Amygdala (tissue), 56 donors: ENCODE measurements at regions not wholly inside any gene's neighbourhood (a gene's known extent, or its start where the extent isn't known, plus 50 kb on each side); places are given as distances from the start of the nearest gene placed in this dataset.

Experiments used
- DNase-seq, 56 donors: peaks; one replicate each; lab custom pipeline; 2025; lab: John Stamatoyannopoulos, UW

- DNase-seq = no peak
These were observed 109.5 kb downstream of the SNX5 start for GRCh38 chr20:17859002-17859615.

DNA sequence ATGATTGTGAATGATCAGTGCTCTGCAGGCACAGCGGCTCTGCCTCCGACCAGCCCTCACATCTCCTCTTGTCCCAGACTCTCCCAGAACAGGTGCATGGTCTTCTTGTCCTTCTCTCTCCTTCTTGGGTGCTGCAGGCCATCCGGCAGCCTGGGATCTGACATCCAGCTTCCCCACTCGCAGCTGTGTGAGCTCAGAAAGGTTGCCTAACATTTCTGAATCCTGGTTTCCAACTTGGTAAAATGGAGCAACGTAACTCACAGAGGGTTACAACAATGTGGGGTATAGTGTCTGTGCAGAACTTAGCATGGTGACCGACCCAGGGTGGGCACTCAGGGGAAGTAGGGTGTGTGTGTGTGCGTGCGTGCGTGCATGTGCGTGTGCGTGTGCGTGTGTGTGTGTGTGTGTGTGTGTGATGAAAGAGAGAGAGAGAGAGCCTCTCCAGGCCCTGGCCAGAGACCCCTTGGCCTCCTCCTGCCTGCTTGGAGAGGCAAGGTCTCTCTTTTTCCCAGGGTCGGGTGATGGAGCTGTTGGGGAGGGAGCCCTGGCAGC is 110.1 kb downstream of the SNX5 start:
- DNase-seq = no peak

- no peak for DNase-seq
These were observed 110.8 kb downstream of the SNX5 start for GRCh38 chr20:17857639-17858449.

DNA sequence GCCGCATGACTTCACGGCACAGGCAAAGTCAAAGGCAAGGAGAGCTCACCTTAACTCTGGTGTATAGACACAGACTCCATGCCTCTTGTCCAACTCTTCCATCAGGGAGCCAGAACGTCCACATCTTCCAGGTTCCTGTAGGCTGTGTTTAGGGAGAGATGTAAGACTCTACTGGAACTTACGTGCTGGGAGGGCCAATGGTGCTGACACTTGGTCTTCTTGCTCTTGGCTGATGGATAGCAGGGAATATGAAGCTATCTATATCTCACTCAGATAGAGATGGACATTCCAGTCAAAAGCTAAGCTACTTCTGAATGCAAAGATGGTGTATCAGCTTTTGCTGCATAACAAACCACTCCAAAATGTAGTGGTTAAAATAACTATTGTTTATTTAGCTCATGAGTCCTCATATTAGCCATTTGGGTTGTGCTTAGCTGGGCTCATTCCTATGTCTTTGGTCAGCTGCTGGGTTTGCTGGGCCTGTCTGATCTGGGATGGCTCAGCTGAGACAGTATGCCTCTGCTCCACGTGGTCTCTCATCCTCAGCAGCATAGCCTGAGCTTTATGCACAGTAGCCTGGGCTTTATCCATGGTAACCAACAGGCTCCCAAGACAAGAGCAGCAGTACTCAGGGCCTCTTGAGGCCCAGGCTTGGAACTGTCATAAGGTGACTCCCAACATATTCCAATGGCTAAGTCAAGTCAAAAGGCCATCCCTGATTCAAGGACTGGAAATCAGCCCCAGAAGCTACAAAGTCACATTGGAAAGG is 111.6 kb downstream of the SNX5 start:
- DNase-seq = no peak

DNA sequence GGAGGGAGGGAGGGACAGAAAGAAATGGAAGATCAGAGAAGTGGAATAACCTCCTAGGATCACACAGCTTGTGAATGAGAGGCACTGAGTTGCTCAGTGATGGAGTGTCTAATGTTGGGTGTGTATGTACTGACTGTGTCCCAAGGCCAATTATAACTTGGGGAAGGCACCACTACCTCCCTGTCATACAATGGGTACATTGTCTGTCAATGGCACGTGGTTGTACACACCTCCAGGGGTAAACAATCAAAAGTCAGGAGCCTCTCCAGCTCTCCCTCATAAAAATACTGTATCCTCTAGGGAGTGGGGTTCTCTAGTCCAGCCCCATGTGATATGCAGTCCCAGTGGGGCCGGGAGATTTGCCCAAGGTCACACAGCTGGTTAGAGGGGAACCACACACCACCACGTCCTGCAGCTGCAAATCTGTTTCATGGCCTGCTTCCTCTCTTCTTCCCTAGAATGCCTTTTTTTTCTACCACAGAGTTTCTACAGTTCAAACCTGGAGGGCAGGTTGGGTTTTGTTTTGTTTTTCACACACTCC is 112.5 kb downstream of the SNX5 start:
- DNase-seq = no peak

GRCh38 chr20:17854307-17854903 is 114.2 kb downstream of the SNX5 start:
- peak in 29 of 56 donors; percentile 3 to 60 (median 24) for DNase-seq

- no peak for DNase-seq
These were observed 116.3 kb downstream of the SNX5 start for GRCh38 chr20:17852323-17852722.

DNA sequence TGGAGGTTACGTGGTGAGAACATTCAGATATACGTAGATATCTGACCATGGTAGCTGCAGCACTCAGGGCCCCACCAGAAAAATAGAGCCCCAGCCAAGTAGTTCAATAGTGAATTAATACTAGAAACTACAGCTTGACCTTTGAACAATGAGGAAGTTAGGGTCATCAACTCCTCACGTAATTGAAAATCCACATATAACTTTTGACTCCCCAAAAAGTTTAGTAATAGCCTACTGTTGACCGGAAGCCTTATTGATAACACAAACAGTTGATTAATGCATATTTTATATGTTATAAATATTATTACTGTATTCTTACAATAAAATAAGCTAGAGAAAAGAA is 117.9 kb downstream of the SNX5 start:
- DNase-seq = no peak

DNA sequence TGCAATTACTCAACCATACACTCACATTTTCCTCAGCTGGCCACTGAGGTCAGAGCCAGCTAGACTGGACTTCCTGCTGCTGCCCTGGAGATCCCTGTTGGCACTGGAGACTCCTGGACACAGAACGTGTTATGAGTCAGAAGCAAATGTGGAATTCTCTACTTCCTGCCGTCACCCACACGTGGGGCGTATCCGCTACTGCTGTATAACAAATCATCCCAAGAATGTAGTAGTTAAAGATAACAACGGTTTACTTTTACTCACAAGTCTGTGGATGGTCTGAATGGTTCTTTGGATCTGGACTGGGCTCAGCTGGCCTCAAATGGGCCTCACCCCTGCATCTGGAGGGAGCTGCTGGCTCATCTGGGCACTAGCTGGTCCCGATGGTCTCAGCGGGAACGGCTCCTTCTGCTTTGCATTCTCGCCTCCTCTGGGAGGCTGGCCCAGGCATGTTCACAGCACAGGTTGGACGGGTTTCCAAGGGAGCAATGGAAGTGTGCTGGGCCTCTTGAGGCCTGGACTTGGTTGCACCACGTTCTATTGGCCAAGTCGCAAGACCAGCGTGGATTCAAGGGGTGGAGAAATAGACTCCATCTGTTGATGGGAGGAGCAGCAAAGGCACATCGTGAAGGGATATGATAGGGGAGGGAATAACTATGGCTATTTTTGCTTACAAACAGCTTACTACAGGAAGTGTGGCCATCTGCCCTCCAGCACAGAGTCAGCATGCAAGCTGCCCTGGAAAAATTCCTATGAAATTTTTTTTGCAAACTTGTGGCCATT is 118.5 kb downstream of the SNX5 start:
- DNase-seq = no peak

DNA sequence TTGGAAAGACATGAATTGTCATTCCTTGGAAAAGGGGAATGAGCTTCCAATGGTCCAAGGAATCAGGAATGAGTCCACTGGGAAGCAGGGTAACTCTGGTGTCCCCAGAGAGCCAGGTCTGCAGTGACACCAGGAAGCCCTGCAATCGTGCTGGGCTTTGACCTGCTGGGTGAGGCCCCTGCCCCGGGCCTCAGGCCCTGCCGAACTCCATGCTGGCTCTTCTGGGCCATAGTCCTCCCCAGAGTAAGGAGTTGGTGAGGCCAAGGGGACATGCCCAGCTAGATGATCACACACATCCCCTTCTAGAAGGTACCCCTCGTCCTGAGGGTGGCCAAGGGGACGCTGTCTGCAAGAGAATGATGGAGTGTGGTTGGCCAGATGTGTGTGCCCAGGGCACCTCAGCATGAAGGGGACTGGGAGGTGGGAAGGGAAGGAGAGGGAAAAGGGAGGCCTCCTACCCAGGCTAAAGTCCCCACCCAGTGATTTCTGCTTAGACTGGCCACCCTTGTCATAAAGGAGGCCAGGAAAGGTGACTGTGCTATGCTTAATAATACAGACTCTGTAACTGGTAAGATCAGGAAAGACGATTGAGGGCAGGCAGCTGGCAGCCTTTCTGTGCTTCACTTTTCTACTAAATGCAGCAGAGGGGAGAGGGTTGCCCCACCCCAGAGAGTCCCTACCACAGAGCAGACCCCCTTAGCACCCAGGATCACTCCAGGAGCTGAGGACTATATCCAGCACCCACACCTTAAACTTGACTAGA is 119.3 kb downstream of the SNX5 start:
- no peak for DNase-seq

- DNase-seq = no peak
These were observed 120.1 kb downstream of the SNX5 start for GRCh38 chr20:17848249-17849048.

GRCh38 chr20:17845701-17846475 is 122.7 kb downstream of the SNX5 start:
- DNase-seq = no peak

DNA sequence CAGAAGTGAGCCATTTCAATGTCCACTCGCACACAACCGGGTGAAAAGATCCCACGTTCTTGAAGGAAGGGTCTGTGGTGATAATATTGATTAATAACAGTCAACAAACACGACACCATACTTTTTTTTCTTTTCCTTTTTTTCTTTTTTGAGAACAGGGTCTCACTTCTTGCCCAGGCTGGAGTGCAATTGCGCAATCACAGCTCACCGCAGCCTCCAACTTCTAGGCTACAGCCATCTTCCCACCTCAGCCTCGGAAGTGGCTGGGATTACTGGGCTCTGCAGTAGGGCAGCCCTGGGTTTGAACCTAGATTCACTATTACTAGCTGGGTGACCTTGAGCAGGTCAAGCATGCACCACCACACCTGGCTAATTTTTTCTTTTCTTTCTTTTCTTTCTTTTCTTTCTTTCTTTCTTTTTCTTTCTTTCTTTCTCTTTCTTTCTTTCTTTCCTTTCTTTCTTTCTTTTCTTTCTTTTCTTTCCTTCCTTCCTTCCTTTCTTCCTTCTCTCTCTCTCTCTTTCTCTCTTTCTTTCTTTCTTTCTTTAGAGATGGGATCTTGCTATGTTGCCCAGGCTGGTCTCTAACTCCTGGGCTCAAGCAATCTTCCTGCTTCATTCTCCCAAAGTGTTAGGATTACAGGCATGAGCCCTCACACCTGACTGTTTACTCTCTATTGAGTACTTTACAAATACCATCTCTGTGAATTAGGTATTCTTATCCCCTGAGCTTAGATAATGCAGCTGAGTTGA is 123.9 kb downstream of the SNX5 start:
- DNase-seq = no peak

- no peak for DNase-seq
These were observed 124.5 kb downstream of the SNX5 start for GRCh38 chr20:17844133-17844429.

DNA sequence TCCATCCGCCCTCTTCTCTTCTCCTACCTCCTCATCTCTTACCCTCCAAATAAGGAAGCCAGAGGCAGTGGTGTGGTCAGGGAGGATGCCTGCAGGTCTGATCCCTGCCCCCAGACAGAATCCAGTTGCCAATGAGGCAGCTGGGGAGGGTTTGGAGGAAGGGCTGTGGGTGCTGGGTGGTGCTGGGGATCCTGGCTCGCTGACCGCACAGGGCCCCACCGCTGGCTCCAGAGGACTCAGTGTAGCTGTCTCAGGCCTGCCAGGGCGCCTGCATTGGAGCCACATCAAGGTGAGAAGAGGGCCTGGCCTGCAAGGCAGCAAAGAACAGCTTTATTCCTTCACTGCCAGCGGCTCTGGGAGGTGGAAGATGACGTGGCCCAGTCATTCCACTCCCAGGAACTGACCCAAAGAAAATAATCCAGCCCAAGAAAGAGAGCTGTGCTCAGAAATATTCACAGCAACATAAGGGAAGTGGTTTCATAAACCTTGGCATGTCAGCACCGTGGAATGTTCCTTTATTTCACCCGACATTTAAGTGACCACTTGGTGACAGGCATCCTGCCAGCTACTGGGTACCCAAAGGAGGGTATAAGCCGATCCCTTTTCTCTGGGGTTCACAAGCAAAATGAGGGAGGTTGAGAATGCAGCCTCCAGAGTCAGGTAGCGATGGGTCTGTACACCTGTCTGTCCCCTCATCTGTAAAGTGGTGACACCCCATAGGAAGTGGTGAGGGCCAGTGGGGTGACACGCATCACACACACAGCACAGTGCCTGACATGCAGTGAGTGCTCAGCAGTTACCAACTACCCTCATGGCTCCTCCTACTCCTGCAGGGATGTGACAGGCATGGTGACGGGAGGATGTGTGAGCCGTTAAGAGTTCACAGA is 125.1 kb downstream of the SNX5 start:
- no peak for DNase-seq

- DNase-seq = no peak
These were observed 126.8 kb downstream of the SNX5 start for GRCh38 chr20:17841751-17842215.
